ENCODE measurements at regions not wholly inside any gene's neighbourhood (a gene's known extent, or its start where the extent isn't known, plus 50 kb on each side); places are given as distances from the start of the nearest gene placed in this dataset.
"Not testable (repeated sequence)": the region's sequence is repeated elsewhere in the genome, so short reads cannot be mapped to it uniquely, and the experiment has no call there.

DNA sequence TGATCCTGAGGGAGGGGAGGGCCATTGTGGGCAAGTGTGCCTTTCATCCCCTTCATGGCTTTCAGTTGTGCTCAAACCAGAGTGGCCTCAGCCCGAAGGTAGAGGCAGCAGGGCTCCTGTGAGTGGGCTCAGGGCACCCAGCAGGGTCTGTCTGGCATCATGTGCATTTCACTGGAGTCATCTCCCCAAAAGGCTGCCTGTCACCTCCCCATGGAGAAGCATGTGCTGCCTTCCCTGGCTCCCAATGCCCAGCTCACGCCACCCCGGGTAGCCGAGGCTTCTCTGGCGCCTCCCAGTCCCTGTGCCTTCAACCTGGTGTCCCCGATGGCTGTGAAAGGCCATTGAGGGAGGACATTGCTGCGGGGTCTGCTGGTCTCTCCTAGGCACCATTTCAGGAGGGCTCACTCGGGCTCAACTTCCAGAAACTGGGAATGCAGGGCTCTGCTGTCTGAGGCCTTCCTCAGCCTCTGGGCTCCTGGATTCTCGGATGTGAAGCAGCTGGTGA is 213.9 kb downstream of the BANP start:
- not testable (repeated sequence) for DNase-seq

DNA sequence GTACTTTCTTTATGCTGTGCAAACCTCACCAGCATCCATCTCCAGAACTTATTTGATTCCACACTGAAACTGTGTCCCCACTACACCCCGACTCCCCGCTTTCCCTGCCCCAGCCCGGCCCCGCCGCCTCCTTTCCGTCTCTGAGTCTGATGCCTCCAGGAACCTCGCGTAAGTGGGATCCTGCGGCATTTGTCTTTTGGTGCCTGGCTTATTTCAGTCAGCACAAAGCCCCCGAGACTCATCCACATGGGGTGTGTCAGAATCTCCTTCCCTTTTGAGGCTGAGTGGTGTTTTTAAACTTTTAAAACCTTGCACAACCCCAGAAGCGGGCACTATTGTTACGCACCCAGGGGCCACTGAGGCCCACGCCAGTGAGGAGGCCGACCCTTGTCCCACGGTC is 214.4 kb downstream of the BANP start:
- not testable (repeated sequence) for DNase-seq

DNA sequence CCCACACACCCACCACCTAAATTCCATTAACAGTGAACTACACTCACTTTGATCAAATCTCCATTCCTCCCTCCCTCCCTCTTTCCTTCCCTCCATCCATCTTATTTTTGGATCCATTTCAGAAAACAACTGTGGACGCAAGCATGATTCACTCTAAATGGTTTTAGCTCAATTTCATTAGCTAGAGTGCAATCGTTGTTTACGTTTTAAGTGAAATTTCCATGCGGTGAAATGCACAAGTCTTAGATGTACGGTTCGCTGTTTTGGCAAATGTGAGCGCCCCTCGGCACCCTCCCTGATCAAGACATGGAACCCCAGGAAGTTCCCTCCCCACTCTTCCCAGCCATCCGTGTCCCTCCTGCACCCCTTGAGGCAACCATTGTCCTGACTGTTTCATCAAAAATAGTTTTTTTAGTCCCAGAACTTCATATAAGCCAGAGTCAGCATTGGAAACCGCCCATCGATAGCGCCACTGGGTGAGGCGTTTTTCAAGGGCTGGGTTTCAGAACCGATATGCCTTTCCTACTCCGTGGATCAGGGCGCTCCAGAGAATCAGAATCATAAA is 215.1 kb downstream of the BANP start:
- DNase-seq, result not testable (repeated sequence)

DNA sequence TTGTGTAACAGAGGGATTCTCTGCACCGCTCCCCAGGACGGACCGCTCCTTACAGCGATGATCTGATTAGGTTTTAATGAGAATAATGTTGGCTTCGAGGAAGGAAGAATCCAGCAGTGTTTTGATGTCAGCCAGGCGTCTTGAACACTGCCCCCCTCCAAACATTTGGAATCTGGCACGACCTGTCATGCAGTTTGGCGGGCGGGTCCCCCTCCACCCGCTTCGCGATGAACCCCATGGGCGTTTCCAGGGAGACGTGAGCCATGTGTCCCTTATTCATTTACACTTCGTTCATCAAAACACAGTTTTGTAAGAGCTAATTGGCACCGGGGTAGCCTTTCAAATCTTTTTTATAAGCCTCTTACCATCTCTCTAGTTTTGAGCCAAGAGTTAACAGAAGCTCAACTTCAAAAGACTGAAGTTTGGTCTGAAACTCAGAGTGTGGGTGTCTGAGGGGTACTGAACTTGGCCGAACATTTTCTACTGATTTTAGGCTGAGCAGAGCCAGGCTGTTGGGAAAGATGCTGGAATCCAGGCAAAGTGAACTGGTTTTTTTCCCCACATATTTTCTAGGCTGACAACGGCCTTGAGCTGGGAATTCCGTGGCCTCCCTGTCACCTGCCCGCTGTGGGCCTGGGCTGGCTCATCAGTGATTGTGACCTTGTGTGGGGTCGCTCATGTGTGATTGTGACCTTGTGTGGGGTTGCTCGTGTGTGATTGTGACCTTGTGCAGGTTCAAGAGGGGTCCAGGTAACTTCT is 214.8 kb upstream of the ZNF469 start:
- DNase-seq, result not testable (repeated sequence)

DNA sequence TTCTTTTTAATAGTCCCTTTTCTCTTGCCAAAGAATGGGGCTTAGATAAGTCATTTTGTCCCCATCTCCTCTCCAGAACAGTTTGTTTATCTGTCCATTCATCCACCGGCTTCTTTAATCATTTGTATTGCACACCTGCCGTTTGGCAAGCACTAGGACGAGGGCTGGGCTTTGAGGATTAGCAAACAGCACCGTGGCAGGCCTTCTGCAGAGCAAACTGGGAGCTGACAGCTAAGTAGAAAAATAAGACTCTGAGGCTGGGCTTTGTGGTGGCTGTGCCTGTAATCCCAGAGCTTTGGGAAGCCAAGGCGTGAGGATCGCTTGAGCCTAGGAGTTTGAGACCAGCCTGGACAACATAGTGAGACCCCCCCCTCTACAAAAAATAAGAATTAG is 214.2 kb upstream of the ZNF469 start:
- not testable (repeated sequence) for DNase-seq

DNA sequence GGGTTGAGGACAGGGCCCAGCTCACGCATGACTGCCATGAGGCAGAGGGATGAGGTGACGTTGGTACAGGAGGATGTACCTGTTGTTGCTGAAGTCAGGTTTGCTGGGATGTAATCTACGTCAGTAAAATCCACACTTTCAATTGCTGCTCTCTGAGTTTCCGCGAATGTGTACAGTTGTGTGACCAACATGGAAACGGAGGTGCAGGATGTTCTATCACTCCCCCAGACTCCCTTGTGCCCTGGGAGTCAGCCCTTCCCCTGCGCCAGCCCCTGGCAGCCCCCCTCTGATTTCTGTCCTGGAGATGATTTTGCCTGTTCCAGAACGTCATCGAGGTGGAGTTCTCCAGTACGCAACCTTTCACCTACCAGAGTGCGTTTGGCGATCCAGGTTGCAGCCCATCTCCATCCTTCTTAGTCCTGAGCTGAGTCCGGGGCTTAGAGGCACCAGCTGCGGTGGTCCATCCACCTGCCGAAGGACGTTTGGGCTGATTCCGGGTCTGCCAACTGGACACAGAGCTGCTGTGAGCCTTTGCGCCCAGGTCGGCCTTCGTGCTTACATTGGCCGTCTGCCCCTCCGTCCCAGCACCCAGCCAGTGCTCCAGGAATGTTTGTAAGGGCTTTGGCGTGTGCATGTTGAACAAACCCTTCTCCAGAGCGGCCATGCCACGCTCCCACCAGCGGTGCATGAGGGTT is 213.5 kb upstream of the ZNF469 start:
- DNase-seq, result not testable (repeated sequence)

DNA sequence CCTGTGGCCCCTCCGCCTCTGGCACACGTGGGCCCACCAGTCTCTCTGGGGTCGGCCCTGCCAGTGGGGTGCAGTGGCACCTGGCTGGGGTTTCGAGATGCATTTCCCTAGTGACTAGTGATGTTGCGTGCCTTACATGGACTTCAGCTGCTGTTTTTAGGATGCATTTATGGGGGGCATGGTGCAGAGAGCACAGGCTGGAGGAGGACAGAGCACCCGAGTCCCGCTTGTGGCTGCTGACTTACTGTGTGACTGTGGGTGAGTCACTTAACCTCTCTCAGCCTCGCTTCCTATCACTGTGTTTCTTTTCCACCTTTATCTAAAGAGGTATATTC is 213.0 kb upstream of the ZNF469 start:
- not testable (repeated sequence) for DNase-seq

DNA sequence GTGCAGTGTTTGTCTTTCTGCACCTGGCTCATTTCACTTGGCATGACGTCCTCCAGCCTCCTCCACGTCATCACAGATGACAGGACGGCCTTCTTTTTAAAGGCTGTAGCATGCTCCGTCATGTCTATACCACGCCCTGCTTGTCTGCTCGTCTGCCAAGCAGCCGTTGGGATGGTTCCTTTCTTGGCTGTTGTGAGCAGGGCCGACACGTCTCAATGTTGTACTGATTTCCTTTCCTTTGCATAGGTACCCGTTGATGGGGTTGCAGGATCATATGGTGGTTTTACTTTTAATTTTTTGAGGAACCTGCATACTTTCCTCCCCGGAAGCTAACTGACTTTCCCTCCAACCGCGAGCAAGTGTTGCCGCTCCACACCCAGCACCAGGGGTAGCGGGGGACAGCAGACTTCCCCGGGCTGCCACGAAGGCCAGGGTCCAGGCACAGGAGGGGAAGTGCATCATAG is 212.2 kb upstream of the ZNF469 start:
- DNase-seq, result no peak

DNA sequence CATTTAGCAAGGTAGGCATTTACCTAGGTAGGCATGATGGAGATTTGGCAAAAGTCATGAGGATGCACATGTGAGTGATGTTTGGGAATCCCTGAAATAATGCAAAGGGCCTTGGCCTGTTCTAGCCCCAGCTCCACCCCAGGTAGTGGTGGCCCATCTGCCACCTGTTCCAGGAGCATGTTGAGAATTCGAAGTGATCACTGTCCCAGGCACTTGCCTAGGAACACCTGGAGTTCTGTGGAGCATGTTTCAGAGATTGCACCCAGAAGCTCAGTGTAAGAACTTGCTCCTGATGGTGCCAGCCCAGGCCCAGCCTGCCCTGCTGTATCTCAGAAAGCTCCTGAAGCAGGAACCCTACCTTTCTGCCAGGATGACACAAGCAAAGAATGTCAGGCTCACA is 211.6 kb upstream of the ZNF469 start:
- DNase-seq, result not testable (repeated sequence)

DNA sequence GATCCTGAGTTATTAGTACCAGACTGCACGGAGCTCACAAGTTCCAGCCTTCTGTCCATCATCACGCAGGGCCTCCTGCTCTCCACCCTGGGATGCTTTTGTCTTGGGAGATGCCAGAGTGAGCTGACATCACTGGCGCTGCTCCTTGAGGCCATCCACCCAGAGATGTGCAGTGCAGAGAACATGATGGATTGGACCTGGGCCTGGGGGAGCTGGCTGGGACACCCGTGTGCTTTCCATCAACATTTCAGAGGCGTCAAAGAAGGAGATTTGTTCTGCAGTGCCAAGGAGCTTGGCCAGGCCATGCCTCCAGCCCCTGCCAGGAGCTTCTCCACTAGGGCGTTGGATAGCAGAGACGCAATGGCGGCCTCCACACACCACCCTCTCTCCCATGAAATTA is 206.6 kb upstream of the ZNF469 start:
- not testable (repeated sequence) for DNase-seq

DNA sequence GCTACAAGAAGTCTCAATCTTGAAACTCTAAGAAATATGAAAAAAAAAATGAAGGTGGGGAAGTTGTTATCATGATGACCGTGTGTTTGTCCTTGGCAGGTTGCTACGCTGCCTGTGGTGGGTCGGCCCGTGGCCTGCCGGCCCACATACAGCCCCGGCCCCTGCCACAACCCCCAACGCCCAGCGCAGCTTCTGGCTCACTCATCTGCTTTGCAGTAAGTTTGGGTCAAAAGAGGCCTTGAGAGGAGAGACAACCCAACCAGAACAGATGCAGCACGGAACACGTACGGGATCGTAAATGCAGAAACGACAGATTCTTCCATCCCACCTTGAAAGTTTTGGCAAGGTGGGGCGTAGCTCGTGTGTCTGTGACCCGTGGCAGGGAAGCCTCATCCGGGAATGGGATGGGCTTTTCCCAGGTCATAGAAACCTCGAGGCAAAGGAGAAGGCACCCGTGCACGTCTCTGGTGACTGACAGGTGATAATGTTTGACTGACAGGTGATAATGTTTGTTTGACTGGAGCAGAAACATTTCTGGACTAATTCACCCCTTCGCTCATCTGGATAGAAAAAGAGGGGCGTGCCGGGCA is 206.1 kb upstream of the ZNF469 start:
- not testable (repeated sequence) for DNase-seq

DNA sequence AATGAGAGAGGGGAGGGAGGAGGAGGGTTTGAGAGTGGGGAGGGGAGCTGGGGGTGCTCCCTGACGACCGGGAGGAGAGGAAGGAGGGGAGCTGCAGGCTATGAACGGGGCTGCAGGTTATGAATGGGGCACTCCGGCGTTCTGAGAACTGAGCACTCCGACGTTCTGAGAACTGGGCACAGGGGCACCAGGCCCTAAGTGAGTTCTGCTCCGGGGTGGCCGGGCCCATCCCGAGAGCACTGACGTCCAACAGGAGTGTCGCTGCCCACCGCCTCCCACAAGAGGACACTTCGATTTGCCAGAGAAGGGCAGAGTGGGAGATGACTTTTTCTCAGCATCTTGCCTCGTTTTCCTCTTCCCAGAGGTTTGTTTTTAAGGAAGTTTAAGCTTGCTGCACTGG is 204.5 kb upstream of the ZNF469 start:
- not testable (repeated sequence) for DNase-seq

DNA sequence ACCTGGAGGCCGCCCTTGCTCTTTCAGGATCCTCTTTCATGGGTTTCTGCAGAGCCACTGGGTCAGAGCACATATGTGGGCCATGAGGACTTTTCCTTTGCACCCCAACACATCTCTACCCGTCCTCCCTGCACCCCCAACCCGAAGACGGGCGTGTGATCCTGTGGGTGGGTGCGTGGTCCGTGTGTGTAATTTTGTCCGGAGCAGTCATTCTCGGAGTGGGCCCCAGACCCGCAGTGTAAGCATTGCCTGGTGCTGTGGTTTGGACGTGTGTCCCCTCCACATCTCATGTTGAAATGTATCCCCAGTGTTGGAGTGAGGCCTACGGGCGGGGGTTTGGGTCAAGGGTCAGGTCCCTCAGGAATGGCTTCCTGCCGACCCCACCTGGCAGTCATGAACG is 203.9 kb upstream of the ZNF469 start:
- DNase-seq, result not testable (repeated sequence)

DNA sequence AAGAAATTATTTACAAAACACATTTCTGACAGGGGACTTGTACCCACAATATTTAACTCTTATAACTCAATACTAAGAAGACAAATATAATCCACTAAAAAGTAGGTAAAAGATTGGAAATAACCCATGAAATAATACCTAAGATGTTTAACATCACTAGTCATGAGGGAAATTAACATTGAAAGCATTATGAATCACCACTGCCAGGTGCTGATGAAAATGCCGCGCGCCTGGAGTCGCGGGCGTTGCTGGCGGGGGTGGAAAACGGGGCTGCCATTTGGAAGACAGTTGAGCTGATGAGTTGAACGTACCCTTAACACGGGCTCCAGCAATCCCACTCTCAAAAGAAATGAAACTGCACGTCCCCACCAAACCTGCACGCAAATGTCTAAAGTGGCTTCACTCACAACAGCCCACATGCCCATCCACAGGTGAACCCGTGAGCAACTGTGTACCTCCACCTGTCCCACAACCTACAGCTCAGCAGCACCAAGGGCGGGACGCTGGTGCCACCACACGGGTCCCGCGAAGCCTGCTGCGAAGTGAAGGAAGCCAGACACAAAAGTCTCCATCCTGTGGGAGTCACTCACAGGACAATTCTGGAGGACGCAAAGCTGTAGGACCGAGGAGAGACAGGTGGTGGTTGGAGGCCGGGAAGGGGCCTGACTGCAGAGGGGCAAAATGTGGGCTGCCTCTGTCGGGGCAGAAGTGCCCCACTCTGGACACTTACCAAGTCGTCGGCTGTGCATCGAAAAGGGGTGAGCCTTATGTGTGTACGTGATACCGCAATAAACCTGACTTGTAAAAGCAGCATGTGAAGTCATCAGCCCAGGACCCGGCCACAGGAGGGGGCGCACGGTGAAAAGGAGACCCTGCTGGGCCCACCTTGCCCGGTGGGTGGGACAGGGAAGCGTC is 199.5 kb upstream of the ZNF469 start:
- not testable (repeated sequence) for DNase-seq

DNA sequence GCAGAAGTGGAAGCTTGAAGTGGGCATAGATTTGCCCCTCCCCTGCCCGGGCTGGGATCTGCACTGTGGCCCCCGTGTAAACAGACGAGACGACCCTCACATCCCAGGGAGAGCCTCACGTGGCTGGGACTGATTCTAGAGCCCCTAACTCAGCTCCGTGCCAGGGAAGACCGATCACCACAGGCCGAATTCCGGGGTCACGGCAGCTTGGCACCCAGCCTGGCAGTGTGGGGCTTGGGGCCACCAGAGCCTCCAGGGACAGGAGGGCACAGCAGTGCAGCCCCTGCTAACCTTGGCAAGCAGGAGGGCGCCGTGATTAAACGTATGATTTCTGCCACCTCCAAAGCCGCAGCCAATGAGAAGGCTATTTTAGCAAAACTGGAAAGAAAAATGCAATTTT is 198.7 kb upstream of the ZNF469 start:
- DNase-seq, result not testable (repeated sequence)

DNA sequence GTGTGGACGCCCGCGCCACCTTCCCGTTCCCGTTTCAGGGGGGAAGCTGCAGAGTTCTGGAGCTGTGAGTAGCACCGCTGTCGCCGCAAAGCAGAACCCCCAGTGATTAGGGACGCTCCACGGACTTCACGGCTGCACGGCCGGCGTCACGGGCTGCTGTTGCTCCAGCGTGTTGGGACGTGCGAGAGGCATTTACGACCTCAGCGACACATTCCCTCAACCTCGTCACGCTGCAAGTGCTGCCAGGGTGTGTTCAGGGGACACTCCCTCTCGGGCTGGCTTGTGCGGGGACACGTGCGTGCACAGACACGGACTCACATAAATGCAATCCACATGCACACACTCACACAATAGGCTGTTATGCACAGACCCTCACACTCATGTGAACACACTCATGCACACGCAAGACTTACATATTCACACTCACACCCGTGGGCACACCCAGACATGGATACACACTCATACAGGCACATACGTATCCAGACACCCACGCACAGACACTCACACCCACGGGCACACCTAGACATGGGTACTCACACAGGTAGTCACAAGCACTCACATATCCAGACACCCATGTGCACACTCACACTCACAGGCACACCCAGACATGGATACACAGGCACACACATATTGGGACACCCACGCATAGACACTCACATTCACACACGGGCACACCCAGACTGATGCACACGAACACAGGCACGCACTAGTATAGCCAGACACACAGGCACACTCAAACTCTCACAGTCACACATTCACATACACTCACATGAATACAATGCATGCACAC is 198.0 kb upstream of the ZNF469 start:
- DNase-seq, result not testable (repeated sequence)

DNA sequence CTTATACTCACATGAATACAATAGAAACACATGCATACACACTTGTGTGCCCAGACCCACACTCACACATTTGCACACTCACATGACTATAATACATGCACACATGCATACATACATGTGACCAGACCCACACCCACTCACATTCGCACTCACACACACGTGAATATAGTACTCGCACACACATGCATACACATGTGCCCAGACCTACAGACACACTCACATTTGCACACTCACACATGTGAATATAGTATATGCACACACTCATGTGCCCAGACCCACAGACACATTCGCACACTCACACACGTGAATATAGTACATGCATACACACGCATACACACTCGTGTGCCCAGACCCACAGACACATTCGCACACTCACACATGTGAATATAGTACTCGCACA is 197.4 kb upstream of the ZNF469 start:
- not testable (repeated sequence) for DNase-seq

DNA sequence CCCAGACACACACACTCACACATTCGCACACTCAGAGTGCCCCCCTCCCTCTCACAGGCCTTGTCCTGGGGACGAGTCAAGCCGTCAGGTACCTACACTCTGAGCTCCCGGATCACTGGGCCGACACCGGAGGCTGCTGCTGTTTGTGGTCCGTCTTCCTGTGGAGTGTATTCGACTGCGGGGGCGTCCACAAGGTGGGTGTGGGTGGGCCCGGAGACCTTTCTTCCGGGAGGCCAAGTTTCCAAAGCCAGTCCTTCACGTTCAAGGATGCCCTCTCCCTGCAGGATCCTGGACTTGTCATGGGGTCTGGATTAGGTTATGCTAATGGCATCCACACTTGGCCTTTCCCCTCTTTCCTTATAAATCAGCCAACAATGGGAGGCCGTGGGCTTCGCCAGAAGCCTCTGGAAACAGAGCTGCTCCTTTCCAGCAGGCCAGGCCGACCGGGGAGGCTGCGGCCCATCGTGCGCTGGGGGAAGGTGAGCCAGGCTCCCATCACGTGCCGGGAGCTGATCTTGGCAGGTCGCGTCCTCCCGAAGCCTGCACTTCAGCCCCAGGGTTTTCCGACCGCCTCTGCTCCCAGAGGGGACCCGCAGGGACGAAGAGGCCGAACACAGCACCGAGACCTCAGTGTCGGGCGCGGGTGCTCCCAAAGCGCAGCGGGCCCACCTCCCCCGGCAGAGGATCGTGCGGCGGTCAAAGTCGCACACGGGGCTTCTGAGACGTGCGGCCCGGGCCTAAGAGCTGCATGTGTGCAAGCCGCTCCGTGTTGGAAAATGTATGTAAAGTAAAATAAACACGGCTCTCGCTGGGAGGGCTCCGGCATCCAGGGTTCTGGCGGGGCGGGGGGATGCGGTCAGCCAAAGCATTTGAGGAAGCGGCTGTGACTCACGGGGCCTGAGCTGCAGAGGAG is 196.5 kb upstream of the ZNF469 start:
- not testable (repeated sequence) for DNase-seq

DNA sequence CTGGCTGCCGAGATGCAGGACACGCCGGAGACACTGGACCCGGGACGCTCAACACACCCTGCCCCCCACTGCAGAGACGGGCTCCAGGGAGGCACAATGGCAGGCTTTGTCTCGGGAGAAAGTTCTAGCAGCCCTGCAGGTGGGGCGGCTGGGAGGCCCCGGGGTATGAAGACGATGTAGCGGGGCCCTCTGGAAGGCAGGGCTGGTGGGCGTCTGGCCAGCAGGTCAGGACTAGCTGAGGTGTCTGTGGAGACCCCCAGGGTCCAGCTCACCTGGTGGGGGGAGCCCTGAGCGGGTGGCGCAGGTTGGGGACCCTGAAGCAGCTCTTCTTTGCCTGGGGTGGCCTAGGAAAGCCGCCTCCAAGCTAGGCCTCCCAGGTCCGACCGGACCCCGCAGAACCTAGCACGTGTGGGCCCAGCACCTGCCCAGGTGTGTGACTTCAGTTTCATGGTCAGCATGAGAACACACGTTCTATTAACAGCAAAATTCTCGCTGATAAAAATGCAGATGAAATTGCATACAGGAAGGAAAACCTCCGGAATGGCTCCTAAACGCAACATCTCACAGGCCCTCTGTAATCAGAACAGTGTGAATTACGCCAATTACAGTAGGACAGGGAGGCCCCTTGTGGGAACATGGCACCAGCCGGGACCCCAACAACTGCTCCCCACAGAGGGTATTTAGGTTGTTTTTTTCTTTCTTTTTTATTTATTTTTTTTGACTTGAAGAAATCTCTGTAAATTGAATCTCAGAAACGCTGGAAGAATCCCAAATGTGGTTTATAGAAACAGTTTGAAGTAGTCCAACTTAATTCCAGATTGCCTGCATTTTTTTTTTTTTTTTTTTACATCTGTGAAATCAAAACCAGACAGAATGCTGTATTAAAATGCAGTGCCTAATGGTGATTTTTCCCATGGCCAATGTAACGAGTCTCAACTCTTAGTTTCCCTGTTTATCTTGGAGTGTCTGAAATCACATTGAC is 195.6 kb upstream of the ZNF469 start:
- not testable (repeated sequence) for DNase-seq
